Ovary (tissue), 7 donors: ENCODE measurements at regions not wholly inside any gene's neighbourhood (a gene's known extent, or its start where the extent isn't known, plus 50 kb on each side); places are given as distances from the start of the nearest gene placed in this dataset.

ENCODE experiments used
- DNase-seq, 5 donors: peaks; one replicate each; pipeline ENCODE4 v3.0.0-alpha.2; 2019 to 2020
- H3K27ac ChIP-seq, 2 donors: fragments of 200-600 bp; one replicate each; pipeline versions ENCODE4 v1.5.1 to v1.8.0; 2019 to 2022
- H3K27me3 ChIP-seq: fragments of 200-600 bp; one replicate; pipeline ENCODE4 v1.8.0; 2022
- H3K36me3 ChIP-seq: fragments of 200-600 bp; sonication (generic); one replicate; pipeline ENCODE4 v1.5.1; 2019
- H3K4me1 ChIP-seq: one replicate; pipeline ENCODE4 v1.8.1; 2013; ENCODE audit warnings: mild to moderate bottlenecking, moderate library complexity; ENCODE audit not compliant: insufficient read depth
- H3K4me3 ChIP-seq: fragments of 200-600 bp; sonication (generic); one replicate; pipeline ENCODE4 v1.5.1; 2017
- H3K9me3 ChIP-seq, 2 donors: fragments of 200-600 bp in 1 of 2; sonication (generic) in 1 of 2; one replicate each; pipeline versions ENCODE4 v1.5.1 to v1.8.1; 2013 to 2019; ENCODE audit warnings: mild to moderate bottlenecking in 1 of 2, moderate library complexity in 1 of 2
- EP300 ChIP-seq: sonication (generic); formaldehyde crosslinking; IDR thresholded peaks from one replicate; pipeline ENCODE4 v1.6.1; 2017; ENCODE audit warnings: antibody characterized with exemption
- POLR2A ChIP-seq: fragments of 450-650 bp; IDR thresholded peaks from one replicate; pipeline ENCODE4 v1.6.1; 2017; ENCODE audit warnings: antibody characterized with exemption, mild to moderate bottlenecking, moderate library complexity
- WGBS, 3 donors: extraction: QIAGEN DNeasy Blood & Tissue Kit in 1 of 3; methylation state at CpG; one replicate each; pipeline versions ENCODE4 v1.1.5 to v1.1.7; 2013 to 2017; 5-methylcytosine and 5-hydroxymethylcytosine counted together
- intact Hi-C, 4 donors: fragments of 100-400 bp; cut with DNase I; formaldehyde crosslinking; loops; one replicate each; pipeline versions ENCODE4 v1.11.0 to v1.15.1; 2022 to 2023
- donor health status: DM: no; HTN: no; CAD: no; lungs with moderate emphysema.
- donor health status: DM: no; HTN: no; CAD: no.
- donor health status: Bipolar disorder and iron deficiency.
- donor health status: DM: no; HTN: no; CAD: no.
- donor health status: DM: yes; HTN: yes; CAD: no.

DNA sequence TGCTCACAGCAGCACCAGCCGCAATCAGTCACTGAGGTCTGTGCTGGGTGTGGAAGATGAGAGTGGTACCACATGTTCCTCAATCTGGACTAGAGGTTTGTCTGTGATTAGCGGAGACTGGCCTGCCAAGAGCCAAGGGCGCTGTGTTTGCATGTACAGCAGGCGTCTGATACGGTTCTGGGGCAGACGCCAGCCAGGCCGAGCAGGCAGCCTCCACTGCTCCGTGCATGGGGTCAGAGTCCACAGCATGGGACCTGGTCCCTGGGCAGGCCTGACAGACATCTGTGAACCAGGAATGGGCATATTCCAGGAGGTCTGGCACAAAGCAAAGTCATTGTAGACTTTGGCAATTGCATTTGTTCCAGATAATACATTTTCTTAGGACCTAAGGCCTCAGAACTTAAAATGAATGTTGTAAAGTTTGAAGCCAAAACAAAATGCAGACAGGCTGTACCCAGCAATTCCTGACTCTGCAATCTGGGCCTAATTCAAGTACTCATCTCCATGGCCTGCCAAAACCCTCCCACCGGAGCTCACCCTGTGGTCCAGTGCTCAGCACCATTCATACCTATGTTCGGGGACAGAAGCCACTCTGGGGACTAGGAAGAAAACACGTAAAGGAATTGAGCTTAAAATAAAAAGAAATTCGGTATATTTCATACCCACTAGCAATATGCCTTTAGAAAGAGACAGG is 50.0 kb upstream of the FAM20C start:
- peak; percentile 72 to 89 (median 82) for DNase-seq
- H3K27me3 ChIP-seq = no peaks in the 10 kb centered on the region
- 15 to 17% (median 15%) methylated on average over 12 of the region's 12 CpGs for WGBS, 3 donors
- TF ChIP-seq POLR2A (no peak), EP300 (no peak)
- no peaks in the 10 kb centered on the region for H3K9me3 ChIP-seq
- no peaks in the 10 kb centered on the region for H3K36me3 ChIP-seq
- peaks cover 18% of the 10 kb centered on the region for H3K4me1 ChIP-seq
- intact Hi-C loops = no loop called here
- H3K27ac ChIP-seq = peak overlapping the region in 1 of 2 donors; percentile 71
- H3K4me3 ChIP-seq = no peak overlapping the region
